Body of pancreas (tissue), 4 donors: ENCODE measurements at regions not wholly inside any gene's neighbourhood (a gene's known extent, or its start where the extent isn't known, plus 50 kb on each side); places are given as distances from the start of the nearest gene placed in this dataset.

Experiments used
- POLR2A ChIP-seq, 3 donors: fragments of 450-650 bp; IDR thresholded peaks; one replicate each; pipeline ENCODE4 v1.6.1; 2016; ENCODE audit warnings: antibody characterized with exemption in 3 of 3, mild to moderate bottlenecking in 2 of 3
- TF ChIP-seq, protein P1 (sequence below), 7 experiments: fragments of 450-650 bp in 4 of 7; fragments of 200-600 bp in 3 of 7; sonication (generic) in 3 of 7; IDR thresholded peaks; one replicate each; pipeline ENCODE4 v1.5.1; 2016 to 2019; ENCODE audit warnings: antibody characterized with exemption in 7 of 7

DNA sequence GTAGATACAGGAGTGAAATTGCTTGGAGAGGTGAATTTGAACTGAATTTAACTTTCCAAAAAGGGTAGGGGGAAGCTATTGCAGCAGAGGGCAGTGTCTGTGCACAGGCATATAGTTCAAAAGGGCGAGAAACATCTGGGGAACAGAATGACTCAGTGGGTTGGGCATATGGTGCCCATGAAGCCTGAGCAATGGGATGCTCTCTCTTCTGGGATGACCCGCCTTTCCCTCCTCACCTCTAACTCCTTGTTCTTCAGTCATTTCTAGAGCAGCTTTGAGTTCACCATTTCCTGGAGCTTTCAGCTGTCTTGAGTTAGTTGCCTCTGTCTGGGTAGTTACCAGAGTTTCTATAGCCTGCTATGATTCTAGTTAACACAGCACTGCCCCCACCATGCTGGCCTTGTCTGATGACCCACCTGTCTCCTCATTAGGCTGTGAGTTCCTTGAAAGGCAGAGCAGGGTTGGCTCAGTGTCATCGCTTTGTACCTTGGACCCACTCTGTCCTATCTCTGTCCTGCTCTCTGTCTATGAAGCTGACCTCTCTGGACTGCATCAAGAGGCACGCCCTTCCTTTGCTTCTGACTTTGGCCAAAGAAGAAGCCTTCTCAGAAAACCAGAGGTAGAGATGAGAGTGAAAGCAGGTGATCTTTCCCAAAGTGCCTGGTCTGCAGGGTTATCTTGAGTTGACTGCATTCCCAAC, 299.6 kb upstream of the KLF4 start:
- TF ChIP-seq, protein P1, sequence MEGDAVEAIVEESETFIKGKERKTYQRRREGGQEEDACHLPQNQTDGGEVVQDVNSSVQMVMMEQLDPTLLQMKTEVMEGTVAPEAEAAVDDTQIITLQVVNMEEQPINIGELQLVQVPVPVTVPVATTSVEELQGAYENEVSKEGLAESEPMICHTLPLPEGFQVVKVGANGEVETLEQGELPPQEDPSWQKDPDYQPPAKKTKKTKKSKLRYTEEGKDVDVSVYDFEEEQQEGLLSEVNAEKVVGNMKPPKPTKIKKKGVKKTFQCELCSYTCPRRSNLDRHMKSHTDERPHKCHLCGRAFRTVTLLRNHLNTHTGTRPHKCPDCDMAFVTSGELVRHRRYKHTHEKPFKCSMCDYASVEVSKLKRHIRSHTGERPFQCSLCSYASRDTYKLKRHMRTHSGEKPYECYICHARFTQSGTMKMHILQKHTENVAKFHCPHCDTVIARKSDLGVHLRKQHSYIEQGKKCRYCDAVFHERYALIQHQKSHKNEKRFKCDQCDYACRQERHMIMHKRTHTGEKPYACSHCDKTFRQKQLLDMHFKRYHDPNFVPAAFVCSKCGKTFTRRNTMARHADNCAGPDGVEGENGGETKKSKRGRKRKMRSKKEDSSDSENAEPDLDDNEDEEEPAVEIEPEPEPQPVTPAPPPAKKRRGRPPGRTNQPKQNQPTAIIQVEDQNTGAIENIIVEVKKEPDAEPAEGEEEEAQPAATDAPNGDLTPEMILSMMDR (IDR thresholded peaks at IDR 0.05), result no peak
- TF ChIP-seq POLR2A (IDR thresholded peaks at IDR 0.05), result no peak
